ENCODE measurements at regions not wholly inside any gene's neighbourhood (a gene's known extent, or its start where the extent isn't known, plus 50 kb on each side); places are given as distances from the start of the nearest gene placed in this dataset.

GRCh38 chr6:27091661-27092315, 155.7 kb upstream of the PRSS16 start:
- DNase-seq (ENCODE audit: low read depth in 1 of 2, low spot score in 1 of 2) (peak; percentile 72 to 88), ATAC-seq (peak; percentile 99), FAIRE-seq (no peak)
- peak; percentile 8; the same call in 1 of the 2 replicates for TF ChIP-seq GATA3 (IDR thresholded peaks at IDR 0.05; ENCODE audit: borderline replicate concordance)
- TF ChIP-seq POLR2A (IDR thresholded peaks at IDR 0.05; ENCODE audit: low read length): no peak
- no peak for TF ChIP-seq RCOR1 (IDR thresholded peaks at IDR 0.05; ENCODE audit: low read depth, low read length)
- TF ChIP-seq CHD4 (IDR thresholded peaks at IDR 0.05; ENCODE audit: borderline replicate concordance): no peak
- TF ChIP-seq FOSL2 (IDR thresholded peaks at IDR 0.05): no peak
- peak; percentile 30; the same call in 1 of the 2 replicates for TF ChIP-seq FOSL2 (CRISPR knock-in tag; IDR thresholded peaks at IDR 0.05)
- TF ChIP-seq HDAC2 (IDR thresholded peaks at IDR 0.05): no peak
- TF ChIP-seq TFCP2L1 (CRISPR knock-in tag; IDR thresholded peaks at IDR 0.05): peak; percentile 25; the same call in 1 of the 2 replicates
- TF ChIP-seq ESRRA (IDR thresholded peaks at IDR 0.05; ENCODE audit: borderline replicate concordance, low read length): no peak
- TF ChIP-seq MAX (IDR thresholded peaks at IDR 0.05): peak; percentile 66; the same call in 1 of the 2 replicates
- no peak for TF ChIP-seq KDM1A (IDR thresholded peaks at IDR 0.05; ENCODE audit: low read depth)
- TF ChIP-seq CBX8 (IDR thresholded peaks at IDR 0.05): no peak
- TF ChIP-seq RARB (CRISPR knock-in tag; IDR thresholded peaks at IDR 0.05): no peak
- no peak for TF ChIP-seq NFE2L2 (conservative IDR thresholded peaks at IDR 0.05; ENCODE audit: low read length)
- no peak for TF ChIP-seq CHD2 (IDR thresholded peaks at IDR 0.05; ENCODE audit: low read length, partially characterized antibody)
- TF ChIP-seq REST (IDR thresholded peaks at IDR 0.05): no peak
- TF ChIP-seq SREBF2 (IDR thresholded peaks at IDR 0.05): peak; percentile 60
- TF ChIP-seq JUN (IDR thresholded peaks at IDR 0.05): 0 out of 5 replicates have a peak, but pooled peaks of 1 of the 2 experiments have one; percentile 34
- TF ChIP-seq RNF2 (IDR thresholded peaks at IDR 0.05; ENCODE audit: borderline replicate concordance, low read depth): no peak
- TF ChIP-seq CTCF (IDR thresholded peaks at IDR 0.05): no peak
- Histone ChIP-seq H3K27ac (peak overlapping the region; percentile 10 to 71; a peak in 4 of 6 replicates), H3K9me3 (no peaks in the 10 kb centered on the region), H3K4me1 (peaks cover 12% of the 10 kb centered on the region), H3K4me2 (peak overlapping the region; percentile 86), H3K4me3 (peak overlapping the region; percentile 51)
- POLR2A ChIA-PET: no interaction called here
- WGBS (ENCODE audit: missing lambda C conversion rate): 2% methylated on average over 24 of the region's 27 CpGs
- CTCF ChIA-PET: no interaction called here

- Histone ChIP-seq H3K4me2 (peak overlapping the region; percentile 86), H3K27ac (peak overlapping the region; percentile 10 to 71; a peak in 4 of 6 replicates), H3K9me3 (no peaks in the 10 kb centered on the region), H3K4me3 (peak overlapping the region; percentile 51), H3K4me1 (peaks cover 12% of the 10 kb centered on the region)
- TF ChIP-seq KDM5A (IDR thresholded peaks at IDR 0.05) (no peak), HOXB13 (CRISPR knock-in tag; IDR thresholded peaks at IDR 0.05; ENCODE audit: low read depth) (no peak), EHF (CRISPR knock-in tag; IDR thresholded peaks at IDR 0.05) (no peak), CBX8 (IDR thresholded peaks at IDR 0.05) (no peak), EHMT2 (IDR thresholded peaks at IDR 0.05; ENCODE audit: low read depth) (no peak), HOXB5 (CRISPR knock-in tag; IDR thresholded peaks at IDR 0.05) (no peak), SMC3 (IDR thresholded peaks at IDR 0.05) (no peak), FOSL2 (IDR thresholded peaks at IDR 0.05) (no peak), FOSL2 (CRISPR knock-in tag; IDR thresholded peaks at IDR 0.05) (no peak), PHF8 (IDR thresholded peaks at IDR 0.05; ENCODE audit: borderline replicate concordance, low read depth) (no peak), BHLHE40 (IDR thresholded peaks at IDR 0.05; ENCODE audit: low read depth, low read length) (no peak), FOXS1 (CRISPR knock-in tag; IDR thresholded peaks at IDR 0.05) (no peak), POLR2AphosphoS2 (conservative IDR thresholded peaks at IDR 0.05; ENCODE audit: low read length) (no peak), HDAC2 (IDR thresholded peaks at IDR 0.05) (no peak), POLR2A (IDR thresholded peaks at IDR 0.05; ENCODE audit: low read length) (no peak), GATA3 (IDR thresholded peaks at IDR 0.05; ENCODE audit: borderline replicate concordance) (no peak)
- DNase-seq (ENCODE audit: low read depth in 1 of 2, low spot score in 1 of 2) (no peak), FAIRE-seq (no peak), ATAC-seq (peak in 1 of 2 experiments; percentile 53; a peak in 3 of 6 replicates)
- ChIA-PET POLR2A (interaction anchor here (1.0 kb wide), 1 partner anchor 39 kb away, joined by 5 read pairs; no protein-coding TSS in a partner anchor), CTCF (no interaction called here)
- 2% methylated on average over 8 of the region's 8 CpGs for WGBS (ENCODE audit: missing lambda C conversion rate)
Measured at GRCh38 chr6:27092316-27092692, 155.2 kb upstream of the PRSS16 start.

Data from A549 (cell line).